Duodenal mucosa (tissue), 2 donors: ENCODE measurements at regions not wholly inside any gene's neighbourhood (a gene's known extent, or its start where the extent isn't known, plus 50 kb on each side); places are given as distances from the start of the nearest gene placed in this dataset.

Experiments
- H3K27ac ChIP-seq: one replicate; pipeline ENCODE4 v1.7.0; 2013; ENCODE audit warnings: low read depth, low read length
- H3K27me3 ChIP-seq, 2 donors: one replicate each; pipeline ENCODE4 v1.7.0; 2013; ENCODE audit warnings: low read length in 2 of 2, control low read depth in 1 of 2; ENCODE audit not compliant: insufficient read depth in 2 of 2, control insufficient read depth in 1 of 2
- H3K36me3 ChIP-seq, 2 donors: one replicate each; pipeline ENCODE4 v1.7.0; 2013; ENCODE audit warnings: low read length in 2 of 2, control low read depth in 1 of 2; ENCODE audit not compliant: insufficient read depth in 2 of 2, control insufficient read depth in 1 of 2
- H3K4me1 ChIP-seq, 2 donors: one replicate each; pipeline ENCODE4 v1.7.0; 2013; ENCODE audit warnings: low read length in 2 of 2, control low read depth in 1 of 2; ENCODE audit not compliant: insufficient read depth in 2 of 2, control insufficient read depth in 1 of 2
- H3K4me3 ChIP-seq, 2 donors: one replicate each; pipeline ENCODE4 v1.7.0; 2013; ENCODE audit warnings: low read length in 2 of 2, low read depth in 1 of 2
- H3K9ac ChIP-seq, 2 donors: one replicate each; pipeline ENCODE4 v1.7.0; 2013; ENCODE audit warnings: low read length in 2 of 2, low read depth in 1 of 2
- H3K9me3 ChIP-seq, 2 donors: one replicate each; pipeline ENCODE4 v1.7.0; 2013; ENCODE audit warnings: low read length in 2 of 2, control low read depth in 1 of 2; ENCODE audit not compliant: control insufficient read depth in 1 of 2

GRCh38 chr2:146444085-146444484, 1400.7 kb upstream of the ACVR2A start:
- Histone ChIP-seq H3K27me3 (no peaks in the 10 kb centered on the region), H3K4me3 (no peak overlapping the region), H3K36me3 (no peaks in the 10 kb centered on the region), H3K27ac (no peak overlapping the region), H3K4me1 (no peaks in the 10 kb centered on the region), H3K9me3 (no peaks in the 10 kb centered on the region), H3K9ac (no peak overlapping the region)

GRCh38 chr2:146438246-146438645, 1406.6 kb upstream of the ACVR2A start:
- Histone ChIP-seq H3K9me3 (no peaks in the 10 kb centered on the region), H3K27ac (no peak overlapping the region), H3K4me3 (no peak overlapping the region), H3K36me3 (no peaks in the 10 kb centered on the region), H3K9ac (no peak overlapping the region), H3K4me1 (no peaks in the 10 kb centered on the region), H3K27me3 (no peaks in the 10 kb centered on the region)

GRCh38 chr2:146437712-146438111, 1407.1 kb upstream of the ACVR2A start:
- Histone ChIP-seq H3K9me3 (no peaks in the 10 kb centered on the region), H3K4me1 (no peaks in the 10 kb centered on the region), H3K27ac (no peak overlapping the region), H3K27me3 (no peaks in the 10 kb centered on the region), H3K36me3 (no peaks in the 10 kb centered on the region), H3K4me3 (no peak overlapping the region), H3K9ac (no peak overlapping the region)

GRCh38 chr2:146433116-146433875, 1411.5 kb upstream of the ACVR2A start:
- Histone ChIP-seq H3K27me3 (no peaks in the 10 kb centered on the region), H3K27ac (no peak overlapping the region), H3K9me3 (no peaks in the 10 kb centered on the region), H3K36me3 (no peaks in the 10 kb centered on the region), H3K4me3 (no peak overlapping the region), H3K9ac (no peak overlapping the region), H3K4me1 (no peaks in the 10 kb centered on the region)

GRCh38 chr2:146429366-146429765, 1415.5 kb upstream of the ACVR2A start:
- H3K9ac ChIP-seq = no peak overlapping the region
- no peaks in the 10 kb centered on the region for H3K27me3 ChIP-seq
- no peaks in the 10 kb centered on the region for H3K4me1 ChIP-seq
- no peak overlapping the region for H3K4me3 ChIP-seq
- no peaks in the 10 kb centered on the region for H3K9me3 ChIP-seq
- no peak overlapping the region for H3K27ac ChIP-seq
- H3K36me3 ChIP-seq = no peaks in the 10 kb centered on the region

- Histone ChIP-seq H3K27me3 (no peaks in the 10 kb centered on the region), H3K36me3 (no peaks in the 10 kb centered on the region), H3K4me3 (no peak overlapping the region), H3K27ac (no peak overlapping the region), H3K4me1 (no peaks in the 10 kb centered on the region), H3K9ac (no peak overlapping the region), H3K9me3 (no peaks in the 10 kb centered on the region)
Measured at GRCh38 chr2:146417942-146418341, 1426.9 kb upstream of the ACVR2A start.

- no peak overlapping the region for H3K9ac ChIP-seq
- H3K27me3 ChIP-seq = no peaks in the 10 kb centered on the region
- no peaks in the 10 kb centered on the region for H3K4me1 ChIP-seq
- H3K9me3 ChIP-seq = no peaks in the 10 kb centered on the region
- H3K27ac ChIP-seq = no peak overlapping the region
- no peak overlapping the region for H3K4me3 ChIP-seq
- no peaks in the 10 kb centered on the region for H3K36me3 ChIP-seq
Measured at GRCh38 chr2:146415291-146415690, 1429.5 kb upstream of the ACVR2A start.

- H3K36me3 ChIP-seq = no peaks in the 10 kb centered on the region
- no peak overlapping the region for H3K9ac ChIP-seq
- no peaks in the 10 kb centered on the region for H3K27me3 ChIP-seq
- no peak overlapping the region for H3K4me3 ChIP-seq
- no peaks in the 10 kb centered on the region for H3K9me3 ChIP-seq
- H3K27ac ChIP-seq = no peak overlapping the region
- H3K4me1 ChIP-seq = no peaks in the 10 kb centered on the region
Measured at GRCh38 chr2:146414456-146414855, 1430.4 kb upstream of the ACVR2A start.

- Histone ChIP-seq H3K4me3 (no peak overlapping the region), H3K27ac (no peak overlapping the region), H3K36me3 (no peaks in the 10 kb centered on the region), H3K9ac (no peak overlapping the region), H3K9me3 (no peaks in the 10 kb centered on the region), H3K27me3 (no peaks in the 10 kb centered on the region), H3K4me1 (no peaks in the 10 kb centered on the region)
Measured at GRCh38 chr2:146413086-146413610, 1431.7 kb upstream of the ACVR2A start.

- no peak overlapping the region for H3K27ac ChIP-seq
- no peaks in the 10 kb centered on the region for H3K4me1 ChIP-seq
- H3K27me3 ChIP-seq = no peaks in the 10 kb centered on the region
- no peak overlapping the region for H3K9ac ChIP-seq
- no peaks in the 10 kb centered on the region for H3K9me3 ChIP-seq
- no peaks in the 10 kb centered on the region for H3K36me3 ChIP-seq
- no peak overlapping the region for H3K4me3 ChIP-seq
Measured at GRCh38 chr2:146412625-146413024, 1432.2 kb upstream of the ACVR2A start.
